Caco-2 (cell line): ENCODE measurements at regions not wholly inside any gene's neighbourhood (a gene's known extent, or its start where the extent isn't known, plus 50 kb on each side); places are given as distances from the start of the nearest gene placed in this dataset.

ENCODE experiments used
- BruUV-seq: library from RNA; stranded (reverse); fragments of 400-500 nt; replicated peaks from 2 replicates; lab custom pipeline; 2021; lab: Mats Ljungman, UMichigan
- CTCF ChIA-PET: fragments of 300-600 bp; sonication (Branson Sonifier 250); formaldehyde crosslinking; loops from one replicate; lab custom pipeline; 2022; ENCODE audit warnings: antibody characterized with exemption; lab: Charles Lee
- POLR2A ChIA-PET: fragments of 300-600 bp; sonication (Branson Sonifier 250); formaldehyde crosslinking; loops from one replicate; lab custom pipeline; 2022; ENCODE audit warnings: antibody characterized with exemption; lab: Charles Lee
- DNase-seq, 2 experiments: peaks; one replicate each; pipeline versions ENCODE4 v3.0.0 to v3.0.0-alpha.2; 2020 to 2022
- H3K27me3 ChIP-seq: replicated peaks from 2 replicates; pipeline ENCODE4 v1.6.0; 2011; ENCODE audit warnings: low read length; ENCODE audit not compliant: control insufficient read depth, insufficient read depth
- H3K36me3 ChIP-seq: 2 replicates; pipeline ENCODE4 v1.5.1; 2011; ENCODE audit warnings: low read length; ENCODE audit not compliant: control insufficient read depth, insufficient read depth
- H3K4me1 ChIP-seq: fragments of 250-450 bp; sonication (Bioruptor Pico); 2 replicates; pipeline ENCODE4 v1.5.1; 2020; ENCODE audit warnings: mild to moderate bottlenecking
- H3K4me3 ChIP-seq: 2 replicates; pipeline ENCODE4 v1.5.1; 2011; ENCODE audit warnings: low read depth, mild to moderate bottlenecking, control low read depth, low read length
- H3K9me3 ChIP-seq: fragments of 250-450 bp; sonication (Bioruptor Pico); 2 replicates; pipeline ENCODE4 v1.5.1; 2020; ENCODE audit warnings: mild to moderate bottlenecking, moderate library complexity
- H3K27ac Mint-ChIP-seq: one replicate; pipeline ENCODE4 v1.8.0; 2022; ENCODE audit warnings: mixed read lengths; ENCODE audit not compliant: unreplicated experiment
- H3K27me3 Mint-ChIP-seq: one replicate; pipeline ENCODE4 v1.8.0; 2022; ENCODE audit warnings: mixed read lengths; ENCODE audit not compliant: insufficient read depth, unreplicated experiment
- H3K36me3 Mint-ChIP-seq: one replicate; pipeline ENCODE4 v1.8.0; 2022; ENCODE audit warnings: mild to moderate bottlenecking, mixed read lengths; ENCODE audit not compliant: insufficient read depth, unreplicated experiment
- H3K4me1 Mint-ChIP-seq: one replicate; pipeline ENCODE4 v1.8.0; 2022; ENCODE audit warnings: low read depth, mixed read lengths; ENCODE audit not compliant: unreplicated experiment
- H3K4me3 Mint-ChIP-seq: one replicate; pipeline ENCODE4 v1.8.0; 2022; ENCODE audit warnings: mild to moderate bottlenecking, moderate library complexity, mixed read lengths; ENCODE audit not compliant: unreplicated experiment
- H3K9me3 Mint-ChIP-seq: one replicate; pipeline ENCODE4 v1.8.0; 2022; ENCODE audit warnings: mixed read lengths; ENCODE audit not compliant: unreplicated experiment
- intact Hi-C: fragments of 100-400 bp; cut with micrococcal nuclease; formaldehyde crosslinking; loops from one replicate; pipeline ENCODE4 v1.10.0; 2022; ENCODE audit not compliant: unreplicated experiment
- TF ChIP-seq, protein P1 (sequence below), 2 experiments: fragments of 200-600 bp in 1 of 2; IDR thresholded peaks; 1 replicate in 1 of 2; 2 replicates in 1 of 2; pipeline versions ENCODE4 v1.5.1 to v1.8.0; 2011 to 2022; ENCODE audit warnings: antibody characterized with exemption in 1 of 2, control low read depth in 1 of 2, inconsistent platforms in 1 of 2, low read depth in 1 of 2, low read length in 1 of 2, mild to moderate bottlenecking in 1 of 2, moderate library complexity in 1 of 2; ENCODE audit not compliant: insufficient read depth in 1 of 2, severe bottlenecking in 1 of 2, unreplicated experiment in 1 of 2

DNA sequence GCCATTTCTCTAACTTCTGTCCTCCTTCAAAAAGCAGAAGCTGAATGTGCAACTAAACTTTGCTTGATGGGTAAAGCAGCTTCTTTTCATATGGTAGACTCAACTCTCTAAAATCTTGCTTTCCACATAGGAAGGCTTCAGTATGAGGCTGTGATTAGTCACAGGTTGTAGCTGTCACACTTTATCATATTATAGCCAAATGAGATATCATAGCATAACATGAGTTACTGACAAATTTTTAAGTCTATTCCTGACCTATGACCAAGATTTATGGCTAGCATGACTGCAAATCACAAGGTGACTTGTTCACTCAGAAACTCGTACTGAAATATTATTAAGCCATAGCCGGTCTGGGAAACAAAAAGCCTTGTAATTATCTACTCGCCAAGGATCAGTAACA is 998.6 kb downstream of the RPA4 start:
- no TSS peak for BruUV-seq
- Mint-ChIP-seq H3K27ac (no peak overlapping the region), H3K4me3 (no peak overlapping the region), H3K27me3 (peaks cover 4% of the 10 kb centered on the region), H3K4me1 (no peaks in the 10 kb centered on the region), H3K9me3 (no peaks in the 10 kb centered on the region), H3K36me3 (no peaks in the 10 kb centered on the region)
- Histone ChIP-seq H3K27me3 (no peaks in the 10 kb centered on the region), H3K4me3 (no peak overlapping the region), H3K9me3 (no peaks in the 10 kb centered on the region), H3K36me3 (no peaks in the 10 kb centered on the region), H3K4me1 (no peaks in the 10 kb centered on the region)
- TF ChIP-seq, protein P1, sequence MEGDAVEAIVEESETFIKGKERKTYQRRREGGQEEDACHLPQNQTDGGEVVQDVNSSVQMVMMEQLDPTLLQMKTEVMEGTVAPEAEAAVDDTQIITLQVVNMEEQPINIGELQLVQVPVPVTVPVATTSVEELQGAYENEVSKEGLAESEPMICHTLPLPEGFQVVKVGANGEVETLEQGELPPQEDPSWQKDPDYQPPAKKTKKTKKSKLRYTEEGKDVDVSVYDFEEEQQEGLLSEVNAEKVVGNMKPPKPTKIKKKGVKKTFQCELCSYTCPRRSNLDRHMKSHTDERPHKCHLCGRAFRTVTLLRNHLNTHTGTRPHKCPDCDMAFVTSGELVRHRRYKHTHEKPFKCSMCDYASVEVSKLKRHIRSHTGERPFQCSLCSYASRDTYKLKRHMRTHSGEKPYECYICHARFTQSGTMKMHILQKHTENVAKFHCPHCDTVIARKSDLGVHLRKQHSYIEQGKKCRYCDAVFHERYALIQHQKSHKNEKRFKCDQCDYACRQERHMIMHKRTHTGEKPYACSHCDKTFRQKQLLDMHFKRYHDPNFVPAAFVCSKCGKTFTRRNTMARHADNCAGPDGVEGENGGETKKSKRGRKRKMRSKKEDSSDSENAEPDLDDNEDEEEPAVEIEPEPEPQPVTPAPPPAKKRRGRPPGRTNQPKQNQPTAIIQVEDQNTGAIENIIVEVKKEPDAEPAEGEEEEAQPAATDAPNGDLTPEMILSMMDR (IDR thresholded peaks at IDR 0.05; ENCODE audit: insufficient read depth in 1 of 2, low read depth in 1 of 2, low read length in 1 of 2, severe bottlenecking in 1 of 2, unreplicated experiment in 1 of 2) = no peak
- DNase-seq = no peak
- CTCF ChIA-PET = no interaction called here
- POLR2A ChIA-PET = no interaction called here
- intact Hi-C loops = no loop called here

DNA sequence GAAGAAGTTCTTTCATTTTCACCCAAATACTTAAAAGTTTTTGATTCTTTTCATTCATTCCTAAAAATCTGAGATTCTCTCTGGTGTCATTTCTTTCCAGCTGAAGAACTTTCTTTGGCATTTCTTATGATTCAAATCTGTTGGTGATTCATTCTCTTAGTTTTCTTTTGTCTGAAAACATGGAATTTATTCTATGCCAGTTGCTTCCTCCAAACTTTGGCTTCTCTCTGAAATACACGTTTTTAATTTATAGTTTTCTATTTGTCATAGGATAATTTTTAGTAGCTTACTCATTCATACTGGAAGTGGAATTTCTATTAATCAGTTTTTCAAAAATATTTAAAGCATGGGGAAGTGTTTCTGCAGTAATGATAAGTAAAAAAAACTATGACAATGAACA is 1012.0 kb downstream of the RPA4 start:
- Mint-ChIP-seq H3K27ac (no peak overlapping the region), H3K36me3 (no peaks in the 10 kb centered on the region), H3K9me3 (no peaks in the 10 kb centered on the region), H3K4me3 (no peak overlapping the region), H3K27me3 (no peaks in the 10 kb centered on the region), H3K4me1 (no peaks in the 10 kb centered on the region)
- Histone ChIP-seq H3K9me3 (no peaks in the 10 kb centered on the region), H3K27me3 (no peaks in the 10 kb centered on the region), H3K4me1 (no peaks in the 10 kb centered on the region), H3K36me3 (no peaks in the 10 kb centered on the region), H3K4me3 (no peak overlapping the region)
- BruUV-seq = no TSS peak
- CTCF ChIA-PET = no interaction called here
- DNase-seq = no peak
- POLR2A ChIA-PET = no interaction called here
- TF ChIP-seq, protein P1 (IDR thresholded peaks at IDR 0.05; ENCODE audit: insufficient read depth in 1 of 2, low read depth in 1 of 2, low read length in 1 of 2, severe bottlenecking in 1 of 2, unreplicated experiment in 1 of 2) = no peak
- intact Hi-C loops = no loop called here

DNA sequence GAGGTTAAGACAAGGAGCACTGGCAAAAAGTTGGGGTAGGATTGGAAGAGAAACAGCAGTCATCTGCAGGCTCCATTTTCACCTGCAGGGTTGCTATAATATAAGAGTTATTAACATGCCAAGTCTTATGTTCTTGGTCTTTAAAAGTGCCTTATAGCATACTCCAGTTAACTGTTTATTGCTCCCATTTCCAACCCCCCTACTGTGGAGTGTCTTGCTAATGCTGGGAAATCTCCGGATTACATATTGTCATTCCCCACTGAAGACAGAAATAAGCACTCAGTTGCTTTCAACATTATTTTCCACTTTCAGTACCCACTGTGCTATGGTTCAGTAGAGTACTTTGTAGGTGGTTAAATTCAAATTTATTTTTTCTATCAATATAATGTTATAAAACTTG is 1014.3 kb downstream of the RPA4 start:
- DNase-seq = no peak
- Mint-ChIP-seq H3K4me3 (no peak overlapping the region), H3K9me3 (no peaks in the 10 kb centered on the region), H3K27me3 (no peaks in the 10 kb centered on the region), H3K36me3 (no peaks in the 10 kb centered on the region), H3K4me1 (no peaks in the 10 kb centered on the region), H3K27ac (no peak overlapping the region)
- no peaks in the 10 kb centered on the region for H3K36me3 ChIP-seq
- POLR2A ChIA-PET = no interaction called here
- CTCF ChIA-PET = no interaction called here
- TF ChIP-seq, protein P1 (IDR thresholded peaks at IDR 0.05; ENCODE audit: insufficient read depth in 1 of 2, low read depth in 1 of 2, low read length in 1 of 2, severe bottlenecking in 1 of 2, unreplicated experiment in 1 of 2) = no peak
- H3K4me3 ChIP-seq = no peak overlapping the region
- intact Hi-C loops = no loop called here
- no peaks in the 10 kb centered on the region for H3K4me1 ChIP-seq
- no peaks in the 10 kb centered on the region for H3K27me3 ChIP-seq
- BruUV-seq = no TSS peak
- no peaks in the 10 kb centered on the region for H3K9me3 ChIP-seq
